Liver (tissue), 8 donors: ENCODE measurements at regions not wholly inside any gene's neighbourhood (a gene's known extent, or its start where the extent isn't known, plus 50 kb on each side); places are given as distances from the start of the nearest gene placed in this dataset.

Source experiments
- DNase-seq: peaks from one replicate; pipeline ENCODE4 v3.0.0-alpha.2; 2017; ENCODE audit warnings: low spot score
- H3K27ac ChIP-seq, 2 donors: one replicate each; pipeline ENCODE4 v1.7.0; 2013; ENCODE audit warnings: inconsistent platforms in 2 of 2, low read length in 2 of 2, control low read depth in 1 of 2, low read depth in 1 of 2, mild to moderate bottlenecking in 1 of 2
- H3K27me3 ChIP-seq, 4 donors: one replicate each; pipeline versions ENCODE4 v1.6.1 to v1.7.0; 2013; ENCODE audit warnings: low read length in 3 of 4, inconsistent platforms in 1 of 4, mild to moderate bottlenecking in 1 of 4, moderate library complexity in 1 of 4; ENCODE audit not compliant: control insufficient read depth in 4 of 4, insufficient read depth in 4 of 4
- H3K36me3 ChIP-seq, 4 donors: one replicate each; pipeline versions ENCODE4 v1.6.1 to v1.7.0; 2013; ENCODE audit warnings: low read length in 3 of 4, mild to moderate bottlenecking in 3 of 4, low read depth in 1 of 4, moderate library complexity in 1 of 4; ENCODE audit not compliant: control insufficient read depth in 4 of 4, insufficient read depth in 3 of 4
- H3K4me1 ChIP-seq, 4 donors: one replicate each; pipeline versions ENCODE4 v1.6.1 to v1.7.0; 2013; ENCODE audit warnings: low read length in 3 of 4, mild to moderate bottlenecking in 3 of 4, moderate library complexity in 1 of 4; ENCODE audit not compliant: control insufficient read depth in 4 of 4, insufficient read depth in 4 of 4
- H3K4me3 ChIP-seq, 3 donors: one replicate each; pipeline versions ENCODE4 v1.6.1 to v1.7.0; 2013; ENCODE audit warnings: low read length in 3 of 3, control low read depth in 1 of 3, low read depth in 1 of 3, mild to moderate bottlenecking in 1 of 3
- H3K9ac ChIP-seq, 2 donors: one replicate each; pipeline ENCODE4 v1.7.0; 2013; ENCODE audit warnings: low read length in 2 of 2, mild to moderate bottlenecking in 2 of 2, moderate library complexity in 2 of 2, control low read depth in 1 of 2, low read depth in 1 of 2
- H3K9me3 ChIP-seq, 4 donors: one replicate each; pipeline versions ENCODE4 v1.6.1 to v1.7.0; 2013; ENCODE audit warnings: low read length in 3 of 4; ENCODE audit not compliant: control insufficient read depth in 4 of 4
- EGR1 ChIP-seq, 2 donors: IDR thresholded peaks; 2 replicates each; pipeline ENCODE4 v1.6.1; 2016 to 2018; ENCODE audit warnings: antibody characterized with exemption in 2 of 2, low read depth in 2 of 2
- FOXA1 ChIP-seq: IDR thresholded peaks from 2 replicates; pipeline ENCODE4 v1.6.1; 2016; ENCODE audit warnings: antibody characterized with exemption
- GABPA ChIP-seq, 2 donors: IDR thresholded peaks in 1 of 2; conservative IDR thresholded peaks in 1 of 2; 2 replicates each; pipeline ENCODE4 v1.6.1; 2016; ENCODE audit warnings: antibody characterized with exemption in 2 of 2, mild to moderate bottlenecking in 1 of 2, moderate library complexity in 1 of 2
- HNF4A ChIP-seq, 2 donors: conservative IDR thresholded peaks; 2 replicates each; pipeline ENCODE4 v1.6.1; 2016; ENCODE audit warnings: antibody characterized with exemption in 2 of 2, mild to moderate bottlenecking in 2 of 2
- HNF4G ChIP-seq: IDR thresholded peaks from 2 replicates; pipeline ENCODE4 v1.6.1; 2016; ENCODE audit warnings: antibody characterized with exemption
- JUND ChIP-seq, 2 donors: IDR thresholded peaks; 2 replicates each; pipeline ENCODE4 v1.6.1; 2016; ENCODE audit warnings: antibody characterized with exemption in 2 of 2
- NR2F2 ChIP-seq: IDR thresholded peaks from 2 replicates; pipeline ENCODE4 v1.6.1; 2016; ENCODE audit warnings: antibody characterized with exemption
- RAD21 ChIP-seq, 2 donors: IDR thresholded peaks; 2 replicates each; pipeline ENCODE4 v1.6.1; 2016; ENCODE audit warnings: antibody characterized with exemption in 2 of 2, mild to moderate bottlenecking in 2 of 2
- RXRA ChIP-seq, 2 donors: IDR thresholded peaks; 2 replicates each; pipeline ENCODE4 v1.6.1; 2017 to 2018; ENCODE audit warnings: antibody characterized with exemption in 2 of 2, mild to moderate bottlenecking in 1 of 2
- SP1 ChIP-seq: IDR thresholded peaks from 2 replicates; pipeline ENCODE4 v1.6.1; 2018; ENCODE audit warnings: antibody characterized with exemption, mild to moderate bottlenecking
- TAF1 ChIP-seq: conservative IDR thresholded peaks from 2 replicates; pipeline ENCODE4 v1.6.1; 2016; ENCODE audit warnings: antibody characterized with exemption, mild to moderate bottlenecking
- YY1 ChIP-seq: IDR thresholded peaks from 2 replicates; pipeline ENCODE4 v1.6.1; 2016; ENCODE audit warnings: antibody characterized with exemption, mild to moderate bottlenecking
- WGBS: extraction: QIAGEN DNeasy Blood & Tissue Kit; methylation state at CpG from one replicate; pipeline ENCODE4 v1.1.7; 2013; 5-methylcytosine and 5-hydroxymethylcytosine counted together
- TF ChIP-seq, protein P1 (sequence below): IDR thresholded peaks from 2 replicates; pipeline ENCODE4 v1.6.1; 2016; ENCODE audit warnings: antibody characterized with exemption, mild to moderate bottlenecking
- TF ChIP-seq, protein P2 (sequence below): fragments of 150-350 bp; IDR thresholded peaks from 2 replicates; pipeline ENCODE4 v1.5.1; 2017; ENCODE audit warnings: improper control_type of control experiment, low read depth, low read length; ENCODE audit not compliant: missing input control
- TF ChIP-seq, protein P3 (sequence below): IDR thresholded peaks from 2 replicates; pipeline ENCODE4 v1.6.1; 2016; ENCODE audit warnings: antibody characterized with exemption
- TF ChIP-seq, protein P4 (sequence below): IDR thresholded peaks from 2 replicates; pipeline ENCODE4 v1.6.1; 2016; ENCODE audit warnings: antibody characterized with exemption
- donor health status: healthy.
- donor health status: healthy.
- donor health status: healthy.
- donor health status: healthy.
- donor health status: healthy.

DNA sequence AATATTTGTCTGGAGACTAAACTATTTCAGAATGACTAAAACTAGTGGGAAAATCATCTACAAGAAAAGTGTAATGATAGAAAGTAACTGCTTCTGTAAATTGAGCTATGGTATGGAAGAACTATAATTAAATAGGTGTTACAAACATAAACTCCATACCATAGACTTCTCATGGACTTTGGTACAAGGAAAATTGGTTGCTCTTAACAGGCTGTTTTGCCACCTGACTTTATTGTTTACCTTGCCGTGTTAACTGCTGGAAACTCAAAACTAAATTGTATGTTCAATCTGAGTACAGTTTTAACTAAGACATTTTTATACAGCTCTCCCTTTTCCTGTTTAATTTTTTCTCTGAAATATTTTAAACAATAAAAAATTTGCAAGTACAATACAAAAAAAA is 261.8 kb upstream of the POU3F2 start:
- no peak overlapping the region for H3K27ac ChIP-seq
- H3K36me3 ChIP-seq, result no peaks in the 10 kb centered on the region
- H3K4me3 ChIP-seq, result no peak overlapping the region
- no peak for DNase-seq
- H3K9ac ChIP-seq, result no peak overlapping the region
- TF ChIP-seq GABPA (IDR thresholded peaks at IDR 0.05 in 1 of 2, conservative IDR thresholded peaks at IDR 0.05 in 1 of 2) (no peak), TAF1 (no peak), HNF4G (no peak), SP1 (no peak), NR2F2 (no peak), JUND (IDR thresholded peaks at IDR 0.05) (no peak), EGR1 (IDR thresholded peaks at IDR 0.05; ENCODE audit: low read depth in 2 of 2) (no peak), RXRA (IDR thresholded peaks at IDR 0.05) (no peak), YY1 (no peak), HNF4A (conservative IDR thresholded peaks at IDR 0.05) (no peak), FOXA1 (no peak)
- TF ChIP-seq, protein P1, sequence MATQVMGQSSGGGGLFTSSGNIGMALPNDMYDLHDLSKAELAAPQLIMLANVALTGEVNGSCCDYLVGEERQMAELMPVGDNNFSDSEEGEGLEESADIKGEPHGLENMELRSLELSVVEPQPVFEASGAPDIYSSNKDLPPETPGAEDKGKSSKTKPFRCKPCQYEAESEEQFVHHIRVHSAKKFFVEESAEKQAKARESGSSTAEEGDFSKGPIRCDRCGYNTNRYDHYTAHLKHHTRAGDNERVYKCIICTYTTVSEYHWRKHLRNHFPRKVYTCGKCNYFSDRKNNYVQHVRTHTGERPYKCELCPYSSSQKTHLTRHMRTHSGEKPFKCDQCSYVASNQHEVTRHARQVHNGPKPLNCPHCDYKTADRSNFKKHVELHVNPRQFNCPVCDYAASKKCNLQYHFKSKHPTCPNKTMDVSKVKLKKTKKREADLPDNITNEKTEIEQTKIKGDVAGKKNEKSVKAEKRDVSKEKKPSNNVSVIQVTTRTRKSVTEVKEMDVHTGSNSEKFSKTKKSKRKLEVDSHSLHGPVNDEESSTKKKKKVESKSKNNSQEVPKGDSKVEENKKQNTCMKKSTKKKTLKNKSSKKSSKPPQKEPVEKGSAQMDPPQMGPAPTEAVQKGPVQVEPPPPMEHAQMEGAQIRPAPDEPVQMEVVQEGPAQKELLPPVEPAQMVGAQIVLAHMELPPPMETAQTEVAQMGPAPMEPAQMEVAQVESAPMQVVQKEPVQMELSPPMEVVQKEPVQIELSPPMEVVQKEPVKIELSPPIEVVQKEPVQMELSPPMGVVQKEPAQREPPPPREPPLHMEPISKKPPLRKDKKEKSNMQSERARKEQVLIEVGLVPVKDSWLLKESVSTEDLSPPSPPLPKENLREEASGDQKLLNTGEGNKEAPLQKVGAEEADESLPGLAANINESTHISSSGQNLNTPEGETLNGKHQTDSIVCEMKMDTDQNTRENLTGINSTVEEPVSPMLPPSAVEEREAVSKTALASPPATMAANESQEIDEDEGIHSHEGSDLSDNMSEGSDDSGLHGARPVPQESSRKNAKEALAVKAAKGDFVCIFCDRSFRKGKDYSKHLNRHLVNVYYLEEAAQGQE, result no peak
- TF ChIP-seq, protein P2, sequence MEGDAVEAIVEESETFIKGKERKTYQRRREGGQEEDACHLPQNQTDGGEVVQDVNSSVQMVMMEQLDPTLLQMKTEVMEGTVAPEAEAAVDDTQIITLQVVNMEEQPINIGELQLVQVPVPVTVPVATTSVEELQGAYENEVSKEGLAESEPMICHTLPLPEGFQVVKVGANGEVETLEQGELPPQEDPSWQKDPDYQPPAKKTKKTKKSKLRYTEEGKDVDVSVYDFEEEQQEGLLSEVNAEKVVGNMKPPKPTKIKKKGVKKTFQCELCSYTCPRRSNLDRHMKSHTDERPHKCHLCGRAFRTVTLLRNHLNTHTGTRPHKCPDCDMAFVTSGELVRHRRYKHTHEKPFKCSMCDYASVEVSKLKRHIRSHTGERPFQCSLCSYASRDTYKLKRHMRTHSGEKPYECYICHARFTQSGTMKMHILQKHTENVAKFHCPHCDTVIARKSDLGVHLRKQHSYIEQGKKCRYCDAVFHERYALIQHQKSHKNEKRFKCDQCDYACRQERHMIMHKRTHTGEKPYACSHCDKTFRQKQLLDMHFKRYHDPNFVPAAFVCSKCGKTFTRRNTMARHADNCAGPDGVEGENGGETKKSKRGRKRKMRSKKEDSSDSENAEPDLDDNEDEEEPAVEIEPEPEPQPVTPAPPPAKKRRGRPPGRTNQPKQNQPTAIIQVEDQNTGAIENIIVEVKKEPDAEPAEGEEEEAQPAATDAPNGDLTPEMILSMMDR, result no peak
- TF ChIP-seq, protein P3, sequence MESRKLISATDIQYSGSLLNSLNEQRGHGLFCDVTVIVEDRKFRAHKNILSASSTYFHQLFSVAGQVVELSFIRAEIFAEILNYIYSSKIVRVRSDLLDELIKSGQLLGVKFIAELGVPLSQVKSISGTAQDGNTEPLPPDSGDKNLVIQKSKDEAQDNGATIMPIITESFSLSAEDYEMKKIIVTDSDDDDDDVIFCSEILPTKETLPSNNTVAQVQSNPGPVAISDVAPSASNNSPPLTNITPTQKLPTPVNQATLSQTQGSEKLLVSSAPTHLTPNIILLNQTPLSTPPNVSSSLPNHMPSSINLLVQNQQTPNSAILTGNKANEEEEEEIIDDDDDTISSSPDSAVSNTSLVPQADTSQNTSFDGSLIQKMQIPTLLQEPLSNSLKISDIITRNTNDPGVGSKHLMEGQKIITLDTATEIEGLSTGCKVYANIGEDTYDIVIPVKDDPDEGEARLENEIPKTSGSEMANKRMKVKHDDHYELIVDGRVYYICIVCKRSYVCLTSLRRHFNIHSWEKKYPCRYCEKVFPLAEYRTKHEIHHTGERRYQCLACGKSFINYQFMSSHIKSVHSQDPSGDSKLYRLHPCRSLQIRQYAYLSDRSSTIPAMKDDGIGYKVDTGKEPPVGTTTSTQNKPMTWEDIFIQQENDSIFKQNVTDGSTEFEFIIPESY, result no peak
- TF ChIP-seq, protein P4, sequence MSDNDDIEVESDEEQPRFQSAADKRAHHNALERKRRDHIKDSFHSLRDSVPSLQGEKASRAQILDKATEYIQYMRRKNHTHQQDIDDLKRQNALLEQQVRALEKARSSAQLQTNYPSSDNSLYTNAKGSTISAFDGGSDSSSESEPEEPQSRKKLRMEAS, result no peak
- H3K9me3 ChIP-seq, result no peaks in the 10 kb centered on the region
- no peaks in the 10 kb centered on the region for H3K4me1 ChIP-seq
- WGBS, result 42% methylated on average over 1 of the region's 1 CpG
- peaks cover 0 to 3% (median 0%) of the 10 kb centered on the region in 4 donors for H3K27me3 ChIP-seq

DNA sequence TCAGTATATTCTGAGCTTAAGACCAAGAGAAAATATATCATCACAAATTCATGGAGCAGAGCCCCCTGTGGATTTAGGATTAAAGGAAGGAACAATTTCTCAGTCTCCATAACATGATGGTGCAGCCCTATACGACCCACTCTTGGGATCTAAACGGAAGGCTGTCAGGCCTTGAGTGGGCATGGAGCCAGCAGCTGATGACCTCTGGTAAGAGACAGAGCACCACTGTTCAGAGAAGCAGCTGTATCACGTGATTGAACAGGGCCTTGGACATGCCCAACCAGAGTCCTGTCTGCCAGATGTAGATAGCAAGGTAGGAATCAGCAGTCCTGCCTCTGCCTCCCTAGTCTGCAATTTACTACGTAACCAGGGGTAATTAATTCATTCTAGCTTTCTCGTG is 259.4 kb upstream of the POU3F2 start:
- no peak for DNase-seq
- Histone ChIP-seq H3K9ac (no peak overlapping the region), H3K27ac (no peak overlapping the region), H3K27me3 (peaks cover 0 to 3% (median 0%) of the 10 kb centered on the region in 4 donors), H3K4me3 (no peak overlapping the region), H3K4me1 (no peaks in the 10 kb centered on the region), H3K9me3 (no peaks in the 10 kb centered on the region), H3K36me3 (no peaks in the 10 kb centered on the region)
- WGBS, result 58% methylated on average over 5 of the region's 5 CpGs
- TF ChIP-seq NR2F2 (no peak), RAD21 (IDR thresholded peaks at IDR 0.05) (no peak), FOXA1 (no peak)
- TF ChIP-seq, protein P3, result no peak
